ENCODE measurements at regions not wholly inside any gene's neighbourhood (a gene's known extent, or its start where the extent isn't known, plus 50 kb on each side); places are given as distances from the start of the nearest gene placed in this dataset.

DNA sequence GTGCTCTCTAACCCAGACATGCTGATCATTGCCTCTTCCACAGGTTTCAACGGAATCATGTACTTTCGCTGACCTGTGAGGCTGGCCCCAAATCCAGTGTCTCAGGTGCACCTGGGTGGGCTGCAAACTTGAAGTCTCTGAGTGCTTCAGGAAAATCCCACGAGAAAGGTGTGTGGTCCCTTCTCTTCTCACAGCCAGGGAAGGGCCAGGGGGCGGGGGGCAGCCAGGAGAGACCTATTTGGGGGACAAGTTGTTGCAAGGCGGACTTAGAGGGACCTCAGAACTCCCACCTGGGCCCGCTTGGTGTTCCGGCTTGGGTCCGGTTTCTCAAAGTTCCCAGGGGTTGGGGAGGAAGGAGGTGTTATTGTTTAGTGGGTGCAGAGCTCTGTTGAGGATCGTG lies 80.0 kb downstream of the HMX1 start:
- Histone ChIP-seq H3K4me3 (no peak overlapping the region), H3K27me3 (peaks cover 0 to 10% (median 0%) of the 10 kb centered on the region in 3 donors), H3K4me1 (no peaks in the 10 kb centered on the region), H3K27ac (no peak overlapping the region), H3K9me3 (no peaks in the 10 kb centered on the region), H3K36me3 (no peaks in the 10 kb centered on the region)
- TF ChIP-seq POLR2A (IDR thresholded peaks at IDR 0.05) (no peak), EP300 (IDR thresholded peaks at IDR 0.05) (no peak), POLR2AphosphoS5 (IDR thresholded peaks at IDR 0.05) (no peak)
- TF ChIP-seq, protein P1, sequence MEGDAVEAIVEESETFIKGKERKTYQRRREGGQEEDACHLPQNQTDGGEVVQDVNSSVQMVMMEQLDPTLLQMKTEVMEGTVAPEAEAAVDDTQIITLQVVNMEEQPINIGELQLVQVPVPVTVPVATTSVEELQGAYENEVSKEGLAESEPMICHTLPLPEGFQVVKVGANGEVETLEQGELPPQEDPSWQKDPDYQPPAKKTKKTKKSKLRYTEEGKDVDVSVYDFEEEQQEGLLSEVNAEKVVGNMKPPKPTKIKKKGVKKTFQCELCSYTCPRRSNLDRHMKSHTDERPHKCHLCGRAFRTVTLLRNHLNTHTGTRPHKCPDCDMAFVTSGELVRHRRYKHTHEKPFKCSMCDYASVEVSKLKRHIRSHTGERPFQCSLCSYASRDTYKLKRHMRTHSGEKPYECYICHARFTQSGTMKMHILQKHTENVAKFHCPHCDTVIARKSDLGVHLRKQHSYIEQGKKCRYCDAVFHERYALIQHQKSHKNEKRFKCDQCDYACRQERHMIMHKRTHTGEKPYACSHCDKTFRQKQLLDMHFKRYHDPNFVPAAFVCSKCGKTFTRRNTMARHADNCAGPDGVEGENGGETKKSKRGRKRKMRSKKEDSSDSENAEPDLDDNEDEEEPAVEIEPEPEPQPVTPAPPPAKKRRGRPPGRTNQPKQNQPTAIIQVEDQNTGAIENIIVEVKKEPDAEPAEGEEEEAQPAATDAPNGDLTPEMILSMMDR (IDR thresholded peaks at IDR 0.05), result no peak
- intact Hi-C loops (cut with DNase I), result no loop called here
- WGBS, 2 donors, result 85 to 87% methylated on average over 9 of the region's 9 CpGs
- DNase-seq, result no peak

- H3K27ac ChIP-seq, result no peak overlapping the region
- no peaks in the 10 kb centered on the region for H3K4me1 ChIP-seq
- TF ChIP-seq POLR2AphosphoS5 (IDR thresholded peaks at IDR 0.05) (no peak), EP300 (IDR thresholded peaks at IDR 0.05) (no peak), POLR2A (IDR thresholded peaks at IDR 0.05) (no peak)
- TF ChIP-seq, protein P1 (IDR thresholded peaks at IDR 0.05), result no peak
- H3K9me3 ChIP-seq, result no peaks in the 10 kb centered on the region
- no peaks in the 10 kb centered on the region for H3K36me3 ChIP-seq
- peaks cover 0 to 16% (median 0%) of the 10 kb centered on the region in 3 donors for H3K27me3 ChIP-seq
- intact Hi-C loops (cut with DNase I), result no loop called here
- no peak for DNase-seq
- 75 to 83% methylated on average over 6 of the region's 6 CpGs for WGBS, 2 donors
- no peak overlapping the region for H3K4me3 ChIP-seq
Measured at GRCh38 chr4:8790749-8791148, 80.9 kb downstream of the HMX1 start.

DNA sequence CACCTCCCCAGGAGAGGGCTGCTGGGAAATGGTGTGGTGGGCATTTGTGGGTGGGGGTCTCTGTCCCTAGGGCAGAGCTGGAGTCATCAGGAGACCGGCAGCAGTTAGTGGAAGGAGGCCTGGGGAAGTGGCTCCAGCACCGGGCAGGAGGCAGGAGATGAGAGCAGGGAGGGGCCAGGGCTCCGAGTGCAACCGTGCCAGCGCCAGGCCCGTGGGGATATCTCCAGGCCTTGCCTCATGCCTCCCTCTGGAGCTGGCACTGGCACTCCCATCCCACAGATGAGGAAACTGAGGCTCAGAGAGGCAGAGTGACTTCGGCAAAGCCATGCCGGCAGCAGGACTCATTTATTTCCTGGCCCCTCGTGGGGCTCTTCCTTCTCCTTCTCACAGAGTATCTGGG lies 83.5 kb downstream of the HMX1 start:
- H3K4me1 ChIP-seq, result no peaks in the 10 kb centered on the region
- H3K4me3 ChIP-seq, result no peak overlapping the region
- no peak for DNase-seq
- H3K27ac ChIP-seq, result no peak overlapping the region
- no peak for TF ChIP-seq EP300 (IDR thresholded peaks at IDR 0.05)
- peaks cover 0 to 14% (median 0%) of the 10 kb centered on the region in 3 donors for H3K27me3 ChIP-seq
- WGBS, 2 donors, result 78 to 87% methylated on average over 9 of the region's 9 CpGs
- intact Hi-C loops (cut with DNase I), result no loop called here
- no peaks in the 10 kb centered on the region for H3K36me3 ChIP-seq
- no peaks in the 10 kb centered on the region for H3K9me3 ChIP-seq

- intact Hi-C loops (cut with DNase I), result no loop called here
- H3K4me1 ChIP-seq, result no peaks in the 10 kb centered on the region
- no peaks in the 10 kb centered on the region for H3K36me3 ChIP-seq
- H3K4me3 ChIP-seq, result no peak overlapping the region
- DNase-seq, result no peak
- TF ChIP-seq, protein P1 (IDR thresholded peaks at IDR 0.05), result no peak
- no peak for TF ChIP-seq EP300 (IDR thresholded peaks at IDR 0.05)
- no peak for TF ChIP-seq POLR2A (IDR thresholded peaks at IDR 0.05)
- TF ChIP-seq POLR2AphosphoS5 (IDR thresholded peaks at IDR 0.05), result no peak
- H3K27ac ChIP-seq, result no peak overlapping the region
- H3K9me3 ChIP-seq, result no peaks in the 10 kb centered on the region
- peaks cover 0 to 20% (median 0%) of the 10 kb centered on the region in 3 donors for H3K27me3 ChIP-seq
- WGBS, 2 donors, result 88 to 91% methylated on average over 16 of the region's 16 CpGs
Measured at GRCh38 chr4:8786166-8786565, 85.5 kb downstream of the HMX1 start.

GRCh38 chr4:8785656-8786142 lies 85.9 kb downstream of the HMX1 start:
- 57 to 70% methylated on average over 15 of the region's 15 CpGs for WGBS, 2 donors
- H3K27me3 ChIP-seq, result peaks cover 0 to 25% (median 0%) of the 10 kb centered on the region in 3 donors
- no peaks in the 10 kb centered on the region for H3K9me3 ChIP-seq
- H3K4me1 ChIP-seq, result no peaks in the 10 kb centered on the region
- no peak overlapping the region for H3K4me3 ChIP-seq
- TF ChIP-seq POLR2AphosphoS5 (IDR thresholded peaks at IDR 0.05) (no peak), POLR2A (IDR thresholded peaks at IDR 0.05) (no peak), EP300 (IDR thresholded peaks at IDR 0.05) (no peak)
- TF ChIP-seq, protein P1 (IDR thresholded peaks at IDR 0.05), result no peak
- intact Hi-C loops (cut with DNase I), result no loop called here
- no peaks in the 10 kb centered on the region for H3K36me3 ChIP-seq
- DNase-seq, result no peak
- H3K27ac ChIP-seq, result no peak overlapping the region
